ENCODE measurements at regions not wholly inside any gene's neighbourhood (a gene's known extent, or its start where the extent isn't known, plus 50 kb on each side); places are given as distances from the start of the nearest gene placed in this dataset.

GRCh38 chr15:36364377-36364776, 215.0 kb upstream of the CDIN1 start:
- H3K36me3 Mint-ChIP-seq (ENCODE audit: low read depth): no peaks in the 10 kb centered on the region
- no peak overlapping the region for H3K4me3 Mint-ChIP-seq
- H3K9me3 Mint-ChIP-seq: no peaks in the 10 kb centered on the region
- no peak for TF ChIP-seq CTCF (IDR thresholded peaks at IDR 0.05)
- no peaks in the 10 kb centered on the region for H3K27me3 Mint-ChIP-seq (ENCODE audit: low read depth, poor library complexity)
- peaks cover 34% of the 10 kb centered on the region for H3K4me1 Mint-ChIP-seq
- no peak for DNase-seq
- H3K27ac Mint-ChIP-seq: no peak overlapping the region

- TF ChIP-seq CTCF (IDR thresholded peaks at IDR 0.05): no peak
- no peak for DNase-seq
- no peak overlapping the region for H3K27ac Mint-ChIP-seq
- no peak overlapping the region for H3K4me3 Mint-ChIP-seq
- no peaks in the 10 kb centered on the region for H3K9me3 Mint-ChIP-seq
- H3K27me3 Mint-ChIP-seq (ENCODE audit: low read depth, poor library complexity): no peaks in the 10 kb centered on the region
- H3K36me3 Mint-ChIP-seq (ENCODE audit: low read depth): no peaks in the 10 kb centered on the region
- H3K4me1 Mint-ChIP-seq: peaks cover 34% of the 10 kb centered on the region
Measured at GRCh38 chr15:36365963-36366362, 213.5 kb upstream of the CDIN1 start.

GRCh38 chr15:36370051-36370730, 209.2 kb upstream of the CDIN1 start:
- Mint-ChIP-seq H3K4me3 (no peak overlapping the region), H3K27ac (no peak overlapping the region), H3K9me3 (no peaks in the 10 kb centered on the region), H3K4me1 (peaks cover 6% of the 10 kb centered on the region), H3K27me3 (ENCODE audit: low read depth, poor library complexity) (no peaks in the 10 kb centered on the region), H3K36me3 (ENCODE audit: low read depth) (no peaks in the 10 kb centered on the region)
- no peak for DNase-seq
- TF ChIP-seq CTCF (IDR thresholded peaks at IDR 0.05): no peak

GRCh38 chr15:36370731-36371112, 208.7 kb upstream of the CDIN1 start:
- no peak overlapping the region for H3K4me3 Mint-ChIP-seq
- H3K9me3 Mint-ChIP-seq: no peaks in the 10 kb centered on the region
- peaks cover 6% of the 10 kb centered on the region for H3K4me1 Mint-ChIP-seq
- no peak overlapping the region for H3K27ac Mint-ChIP-seq
- H3K36me3 Mint-ChIP-seq (ENCODE audit: low read depth): no peaks in the 10 kb centered on the region
- DNase-seq: no peak
- no peaks in the 10 kb centered on the region for H3K27me3 Mint-ChIP-seq (ENCODE audit: low read depth, poor library complexity)
- TF ChIP-seq CTCF (IDR thresholded peaks at IDR 0.05): no peak

GRCh38 chr15:36371509-36371908, 207.9 kb upstream of the CDIN1 start:
- DNase-seq: no peak
- H3K27ac Mint-ChIP-seq: no peak overlapping the region
- peaks cover 6% of the 10 kb centered on the region for H3K4me1 Mint-ChIP-seq
- H3K27me3 Mint-ChIP-seq (ENCODE audit: low read depth, poor library complexity): no peaks in the 10 kb centered on the region
- no peaks in the 10 kb centered on the region for H3K9me3 Mint-ChIP-seq
- TF ChIP-seq CTCF (IDR thresholded peaks at IDR 0.05): no peak
- no peak overlapping the region for H3K4me3 Mint-ChIP-seq
- H3K36me3 Mint-ChIP-seq (ENCODE audit: low read depth): no peaks in the 10 kb centered on the region

GRCh38 chr15:36372968-36373367, 206.5 kb upstream of the CDIN1 start:
- no peak for DNase-seq
- Mint-ChIP-seq H3K4me1 (peaks cover 6% of the 10 kb centered on the region), H3K27me3 (ENCODE audit: low read depth, poor library complexity) (peaks cover 4% of the 10 kb centered on the region), H3K36me3 (ENCODE audit: low read depth) (no peaks in the 10 kb centered on the region), H3K4me3 (no peak overlapping the region), H3K27ac (no peak overlapping the region), H3K9me3 (no peaks in the 10 kb centered on the region)
- TF ChIP-seq CTCF (IDR thresholded peaks at IDR 0.05): no peak
